AG10803 (cell line): ENCODE measurements at regions not wholly inside any gene's neighbourhood (a gene's known extent, or its start where the extent isn't known, plus 50 kb on each side); places are given as distances from the start of the nearest gene placed in this dataset.

Experiments
- DNase-seq: peaks from one replicate; pipeline ENCODE4 v3.0.0; 2010; ENCODE audit warnings: low read depth
- H3K4me3 ChIP-seq: 2 replicates; pipeline ENCODE4 v1.5.1; 2011; ENCODE audit warnings: mild to moderate bottlenecking, low read length, control low read depth
- CTCF ChIP-seq: conservative IDR thresholded peaks from 2 replicates; pipeline ENCODE4 v1.5.1; 2011; ENCODE audit warnings: mild to moderate bottlenecking, low read length, control low read depth, inconsistent platforms

- TF ChIP-seq CTCF = no peak
- DNase-seq = no peak
- H3K4me3 ChIP-seq = no peak overlapping the region
Observed at GRCh38 chr20:10936786-10937185, 263.0 kb upstream of the JAG1 start.

- no peak for TF ChIP-seq CTCF
- no peak overlapping the region for H3K4me3 ChIP-seq
- no peak for DNase-seq
Observed at GRCh38 chr20:10939331-10939941, 265.6 kb upstream of the JAG1 start.

GRCh38 chr20:10940941-10941340, 267.1 kb upstream of the JAG1 start:
- no peak for TF ChIP-seq CTCF
- H3K4me3 ChIP-seq = no peak overlapping the region
- DNase-seq = no peak

- H3K4me3 ChIP-seq = no peak overlapping the region
- TF ChIP-seq CTCF = no peak
- no peak for DNase-seq
Observed at GRCh38 chr20:10943686-10944265, 270.0 kb upstream of the JAG1 start.

GRCh38 chr20:10946124-10946880, 272.5 kb upstream of the JAG1 start:
- no peak overlapping the region for H3K4me3 ChIP-seq
- DNase-seq = no peak
- TF ChIP-seq CTCF = no peak

- H3K4me3 ChIP-seq = no peak overlapping the region
- DNase-seq = no peak
- TF ChIP-seq CTCF = no peak
Observed at GRCh38 chr20:10947726-10948125, 273.9 kb upstream of the JAG1 start.
